ENCODE measurements at regions not wholly inside any gene's neighbourhood (a gene's known extent, or its start where the extent isn't known, plus 50 kb on each side); places are given as distances from the start of the nearest gene placed in this dataset.

- TF ChIP-seq GATA2 (IDR thresholded peaks at IDR 0.05; ENCODE audit: low read depth, low read length) (no peak), GATA3 (IDR thresholded peaks at IDR 0.05; ENCODE audit: low read depth, low read length) (no peak)
Measured at GRCh38 chr5:155953335-155953734, 373.6 kb upstream of the SGCD start.

Data from SH-SY5Y (cell line).